ENCODE measurements at regions not wholly inside any gene's neighbourhood (a gene's known extent, or its start where the extent isn't known, plus 50 kb on each side); places are given as distances from the start of the nearest gene placed in this dataset.

GRCh38 chr4:38243388-38244053 is 283.3 kb downstream of the PTTG2 start:
- H3K4me3 ChIP-seq (replicated peaks; ENCODE audit: insufficient read depth, low read length), result no peak overlapping the region
- DNase-seq (ENCODE audit: low read depth in 1 of 2, low spot score in 1 of 2), result no peak
- TF ChIP-seq POLR2AphosphoS5 (IDR thresholded peaks at IDR 0.05; ENCODE audit: low read depth), result no peak
- no peak for TF ChIP-seq GABPA (IDR thresholded peaks at IDR 0.05; ENCODE audit: low read depth)
- TF ChIP-seq REST (IDR thresholded peaks at IDR 0.05; ENCODE audit: insufficient replicate concordance, low read depth), result no peak
- TF ChIP-seq CTCF (IDR thresholded peaks at IDR 0.05; ENCODE audit: insufficient read depth, low read length), result no peak
- no peak for TF ChIP-seq SPI1 (IDR thresholded peaks at IDR 0.05; ENCODE audit: borderline replicate concordance, low read depth)
- no peak overlapping the region for H3K27ac ChIP-seq (replicated peaks)
- no peaks in the 10 kb centered on the region for H3K27me3 ChIP-seq (ENCODE audit: insufficient read depth, poor library complexity, severe bottlenecking)

GRCh38 chr4:38254825-38255224 is 294.6 kb downstream of the PTTG2 start:
- H3K27ac ChIP-seq (replicated peaks), result no peak overlapping the region
- no peak for TF ChIP-seq SPI1 (IDR thresholded peaks at IDR 0.05; ENCODE audit: borderline replicate concordance, low read depth)
- TF ChIP-seq POLR2AphosphoS5 (IDR thresholded peaks at IDR 0.05; ENCODE audit: low read depth), result no peak
- TF ChIP-seq GABPA (IDR thresholded peaks at IDR 0.05; ENCODE audit: low read depth), result no peak
- H3K4me3 ChIP-seq (replicated peaks; ENCODE audit: insufficient read depth, low read length), result no peak overlapping the region
- no peak for DNase-seq (ENCODE audit: low read depth in 1 of 2, low spot score in 1 of 2)
- no peaks in the 10 kb centered on the region for H3K27me3 ChIP-seq (ENCODE audit: insufficient read depth, poor library complexity, severe bottlenecking)

- Histone ChIP-seq H3K27ac (replicated peaks) (no peak overlapping the region), H3K27me3 (ENCODE audit: insufficient read depth, poor library complexity, severe bottlenecking) (no peaks in the 10 kb centered on the region), H3K4me3 (replicated peaks; ENCODE audit: insufficient read depth, low read length) (no peak overlapping the region)
- no peak for TF ChIP-seq REST (IDR thresholded peaks at IDR 0.05; ENCODE audit: insufficient replicate concordance, low read depth)
- no peak for TF ChIP-seq GABPA (IDR thresholded peaks at IDR 0.05; ENCODE audit: low read depth)
- no peak for TF ChIP-seq POLR2AphosphoS5 (IDR thresholded peaks at IDR 0.05; ENCODE audit: low read depth)
- no peak for TF ChIP-seq CTCF (IDR thresholded peaks at IDR 0.05; ENCODE audit: insufficient read depth, low read length)
- no peak for TF ChIP-seq SPI1 (IDR thresholded peaks at IDR 0.05; ENCODE audit: borderline replicate concordance, low read depth)
- DNase-seq (ENCODE audit: low read depth in 1 of 2, low spot score in 1 of 2), result no peak
These were observed 295.4 kb downstream of the PTTG2 start for GRCh38 chr4:38255572-38255971.

- Histone ChIP-seq H3K4me3 (replicated peaks; ENCODE audit: insufficient read depth, low read length) (no peak overlapping the region), H3K27me3 (ENCODE audit: insufficient read depth, poor library complexity, severe bottlenecking) (no peaks in the 10 kb centered on the region), H3K27ac (replicated peaks) (no peak overlapping the region)
- TF ChIP-seq REST (IDR thresholded peaks at IDR 0.05; ENCODE audit: insufficient replicate concordance, low read depth) (no peak), SPI1 (IDR thresholded peaks at IDR 0.05; ENCODE audit: borderline replicate concordance, low read depth) (no peak), POLR2AphosphoS5 (IDR thresholded peaks at IDR 0.05; ENCODE audit: low read depth) (no peak), CTCF (IDR thresholded peaks at IDR 0.05; ENCODE audit: insufficient read depth, low read length) (no peak), GABPA (IDR thresholded peaks at IDR 0.05; ENCODE audit: low read depth) (no peak)
- DNase-seq (ENCODE audit: low read depth in 1 of 2, low spot score in 1 of 2), result no peak
These were observed 306.4 kb downstream of the PTTG2 start for GRCh38 chr4:38266616-38267015.

All from HL-60 (cell line).